OCI-LY7 (cell line): ENCODE measurements at regions not wholly inside any gene's neighbourhood (a gene's known extent, or its start where the extent isn't known, plus 50 kb on each side); places are given as distances from the start of the nearest gene placed in this dataset.

Experiments
- BruUV-seq: library from RNA; stranded (reverse); fragments of 400-500 nt; replicated peaks from 2 replicates; lab custom pipeline; 2021; lab: Mats Ljungman, UMichigan
- CTCF ChIA-PET: fragments of 300-600 bp; sonication (Branson Sonifier 250); formaldehyde crosslinking; loops from one replicate; lab custom pipeline; 2022; ENCODE audit warnings: antibody characterized with exemption; ENCODE audit not compliant: unreplicated experiment; lab: Charles Lee
- POLR2A ChIA-PET: fragments of 300-600 bp; sonication (Branson Sonifier 250); formaldehyde crosslinking; loops from one replicate; lab custom pipeline; 2022; ENCODE audit warnings: antibody characterized with exemption; lab: Charles Lee
- DNase-seq: peaks from one replicate; pipeline ENCODE4 v3.0.0-alpha.2; 2015; ENCODE audit warnings: low spot score
- H2AFZ ChIP-seq: fragments of 200-600 bp; sonication (generic), shearing (Covaris generic); 2 replicates; pipeline ENCODE4 v1.6.1; 2014; ENCODE audit warnings: mild to moderate bottlenecking, antibody characterized with exemption, low read length, moderate library complexity
- H3K27ac ChIP-seq: fragments of 200-600 bp; sonication (generic); 2 replicates; pipeline ENCODE4 v1.5.1; 2014; ENCODE audit warnings: mixed run types, low read depth, mild to moderate bottlenecking, moderate library complexity, low read length, inconsistent platforms; ENCODE audit not compliant: poor library complexity, severe bottlenecking
- H3K36me3 ChIP-seq: fragments of 200-600 bp; sonication (generic); 2 replicates; pipeline ENCODE4 v1.6.1; 2014; ENCODE audit warnings: mild to moderate bottlenecking, antibody characterized with exemption, low read length, moderate library complexity, mixed read lengths; ENCODE audit not compliant: insufficient read depth
- H3K4me1 ChIP-seq: fragments of 200-600 bp; sonication (generic); 2 replicates; pipeline ENCODE4 v1.5.1; 2014; ENCODE audit warnings: mild to moderate bottlenecking, low read length; ENCODE audit not compliant: insufficient read depth, poor library complexity, severe bottlenecking
- H3K4me2 ChIP-seq: fragments of 200-600 bp; sonication (generic); 2 replicates; pipeline ENCODE4 v1.6.1; 2014; ENCODE audit warnings: mild to moderate bottlenecking, low read length
- H3K4me3 ChIP-seq: fragments of 200-600 bp; sonication (generic); 2 replicates; pipeline ENCODE4 v1.5.1; 2014; ENCODE audit warnings: mild to moderate bottlenecking, low read depth, low read length; ENCODE audit not compliant: poor library complexity, severe bottlenecking
- H3K79me2 ChIP-seq: fragments of 200-600 bp; sonication (generic); 2 replicates; pipeline ENCODE4 v1.6.1; 2016; ENCODE audit warnings: low read depth, mild to moderate bottlenecking, low read length, moderate library complexity, mixed read lengths; ENCODE audit not compliant: insufficient read depth
- H3K9me2 ChIP-seq: fragments of 200-600 bp; sonication (generic); 2 replicates; pipeline ENCODE4 v1.6.1; 2016; ENCODE audit warnings: mild to moderate bottlenecking, low read length, mixed read lengths; ENCODE audit not compliant: insufficient read depth
- H3K9me3 ChIP-seq: fragments of 200-600 bp; sonication (generic); 2 replicates; pipeline ENCODE4 v1.6.1; 2014; ENCODE audit warnings: mild to moderate bottlenecking, mixed run types, low read length, mixed read lengths
- H4K20me1 ChIP-seq: fragments of 200-600 bp; sonication (generic); 2 replicates; pipeline ENCODE4 v1.6.1; 2014; ENCODE audit warnings: mild to moderate bottlenecking, antibody characterized with exemption, low read length, moderate library complexity, mixed read lengths; ENCODE audit not compliant: insufficient read depth
- EZH2phosphoT487 ChIP-seq: fragments of 200-600 bp; sonication (generic); IDR thresholded peaks from 2 replicates; pipeline ENCODE4 v1.6.1; 2018; ENCODE audit warnings: low read depth, borderline replicate concordance, mild to moderate bottlenecking, mixed run types, antibody characterized with exemption, low read length, moderate library complexity, mixed read lengths
- intact Hi-C: fragments of 100-400 bp; cut with micrococcal nuclease; formaldehyde crosslinking; loops from one replicate; pipeline ENCODE4 v1.10.0; 2022; ENCODE audit not compliant: unreplicated experiment
- TF ChIP-seq, protein P1 (sequence below): fragments of 200-600 bp; sonication (generic); conservative IDR thresholded peaks from 2 replicates; pipeline ENCODE4 v1.5.1; 2014; ENCODE audit warnings: mild to moderate bottlenecking, antibody characterized with exemption, low read length, moderate library complexity, mixed read lengths

DNA sequence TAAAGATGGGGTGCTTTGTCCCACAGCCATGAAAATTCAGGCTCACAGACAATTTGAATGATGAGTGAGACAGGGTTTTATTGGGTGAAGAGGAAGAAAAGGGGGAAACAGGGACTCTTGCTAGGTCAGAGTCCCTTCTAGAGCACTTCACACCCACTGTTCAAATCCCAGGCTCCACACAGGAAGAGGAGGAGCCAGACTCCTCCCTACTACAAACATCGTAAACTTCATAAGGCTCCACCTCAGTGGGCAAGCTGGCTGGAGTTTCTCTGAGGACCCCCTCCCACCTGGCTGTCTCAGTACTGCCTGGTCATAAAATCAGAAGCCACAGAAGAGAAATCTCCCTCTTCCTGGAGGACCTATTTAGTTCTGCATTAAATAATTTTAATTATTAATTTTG lies 80.3 kb upstream of the KCNMB2 start:
- ChIA-PET CTCF (no interaction called here), POLR2A (interaction anchor here (1.2 kb wide), 1 partner anchor 9 kb away, joined by 3 read pairs; no protein-coding TSS in a partner anchor)
- no peak overlapping the region for H3K4me3 ChIP-seq
- no peak overlapping the region for H3K4me2 ChIP-seq
- no peaks in the 10 kb centered on the region for H3K79me2 ChIP-seq
- no peaks in the 10 kb centered on the region for H3K36me3 ChIP-seq
- intact Hi-C loops: no loop called here
- no peaks in the 10 kb centered on the region for H3K9me2 ChIP-seq
- no peak for DNase-seq
- H4K20me1 ChIP-seq: no peaks in the 10 kb centered on the region
- no TSS peak for BruUV-seq
- no peak overlapping the region for H3K27ac ChIP-seq
- H2AFZ ChIP-seq: no peak overlapping the region
- H3K9me3 ChIP-seq: no peaks in the 10 kb centered on the region
- TF ChIP-seq EZH2phosphoT487: no peak
- TF ChIP-seq, protein P1, sequence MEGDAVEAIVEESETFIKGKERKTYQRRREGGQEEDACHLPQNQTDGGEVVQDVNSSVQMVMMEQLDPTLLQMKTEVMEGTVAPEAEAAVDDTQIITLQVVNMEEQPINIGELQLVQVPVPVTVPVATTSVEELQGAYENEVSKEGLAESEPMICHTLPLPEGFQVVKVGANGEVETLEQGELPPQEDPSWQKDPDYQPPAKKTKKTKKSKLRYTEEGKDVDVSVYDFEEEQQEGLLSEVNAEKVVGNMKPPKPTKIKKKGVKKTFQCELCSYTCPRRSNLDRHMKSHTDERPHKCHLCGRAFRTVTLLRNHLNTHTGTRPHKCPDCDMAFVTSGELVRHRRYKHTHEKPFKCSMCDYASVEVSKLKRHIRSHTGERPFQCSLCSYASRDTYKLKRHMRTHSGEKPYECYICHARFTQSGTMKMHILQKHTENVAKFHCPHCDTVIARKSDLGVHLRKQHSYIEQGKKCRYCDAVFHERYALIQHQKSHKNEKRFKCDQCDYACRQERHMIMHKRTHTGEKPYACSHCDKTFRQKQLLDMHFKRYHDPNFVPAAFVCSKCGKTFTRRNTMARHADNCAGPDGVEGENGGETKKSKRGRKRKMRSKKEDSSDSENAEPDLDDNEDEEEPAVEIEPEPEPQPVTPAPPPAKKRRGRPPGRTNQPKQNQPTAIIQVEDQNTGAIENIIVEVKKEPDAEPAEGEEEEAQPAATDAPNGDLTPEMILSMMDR: no peak
- H3K4me1 ChIP-seq: no peaks in the 10 kb centered on the region

GRCh38 chr3:178456621-178457285 lies 79.5 kb upstream of the KCNMB2 start:
- CTCF ChIA-PET: no interaction called here
- intact Hi-C loops: no loop called here

More at GRCh38 chr3:178456621-178457285, 79.5 kb upstream of the KCNMB2 start:
- Histone ChIP-seq H2AFZ (no peak overlapping the region), H3K4me2 (no peak overlapping the region), H4K20me1 (no peaks in the 10 kb centered on the region), H3K4me3 (no peak overlapping the region), H3K27ac (no peak overlapping the region), H3K4me1 (no peaks in the 10 kb centered on the region), H3K36me3 (no peaks in the 10 kb centered on the region), H3K79me2 (no peaks in the 10 kb centered on the region), H3K9me2 (no peaks in the 10 kb centered on the region), H3K9me3 (no peaks in the 10 kb centered on the region)
- no peak for DNase-seq
- no TSS peak for BruUV-seq
- POLR2A ChIA-PET: interaction anchor here (0.7 kb wide), 1 partner anchor 67 kb away, joined by 3 read pairs; no protein-coding TSS in a partner anchor
- TF ChIP-seq, protein P1: no peak
- no peak for TF ChIP-seq EZH2phosphoT487
